Neural cell (in vitro differentiated cells): ENCODE measurements at regions not wholly inside any gene's neighbourhood (a gene's known extent, or its start where the extent isn't known, plus 50 kb on each side); places are given as distances from the start of the nearest gene placed in this dataset.

ENCODE experiments used
- H2AFZ ChIP-seq: fragments of 200-600, 300-800 bp; sonication (generic), shearing (Covaris generic); 2 replicates; pipeline ENCODE4 v1.6.0; 2014; ENCODE audit warnings: low read depth, mild to moderate bottlenecking, antibody characterized with exemption, low read length, moderate library complexity
- H3F3A ChIP-seq: fragments of 200-600 bp; shearing (Covaris generic); 2 replicates; pipeline ENCODE4 v1.6.1; 2016; ENCODE audit warnings: mild to moderate bottlenecking, moderate library complexity, mixed read lengths, antibody characterized with exemption, low read length; ENCODE audit not compliant: insufficient read depth, poor library complexity, severe bottlenecking
- H3K27ac ChIP-seq: fragments of 200-600, 300-800 bp; sonication (generic), shearing (Covaris generic); 2 replicates; pipeline ENCODE4 v1.5.1; 2014; ENCODE audit warnings: mild to moderate bottlenecking, low read length, moderate library complexity
- H3K27me3 ChIP-seq: fragments of 300-800, 200-600 bp; sonication (generic), shearing (Covaris generic); 2 replicates; pipeline ENCODE4 v1.6.0; 2014; ENCODE audit warnings: mild to moderate bottlenecking, low read depth, low read length, moderate library complexity; ENCODE audit not compliant: insufficient read depth
- H3K36me3 ChIP-seq: fragments of 300-800, 200-600 bp; sonication (generic), shearing (Covaris generic); 2 replicates; pipeline ENCODE4 v1.5.1; 2014; ENCODE audit warnings: mild to moderate bottlenecking, antibody characterized with exemption, low read length, moderate library complexity; ENCODE audit not compliant: insufficient read depth
- H3K4me2 ChIP-seq: fragments of 300-800, 200-600 bp; sonication (generic), shearing (Covaris generic); 2 replicates; pipeline ENCODE4 v1.6.0; 2014; ENCODE audit warnings: mild to moderate bottlenecking, low read length
- H3K4me3 ChIP-seq: fragments of 300-800, 200-600 bp; sonication (generic), shearing (Covaris generic); 2 replicates; pipeline ENCODE4 v1.5.1; 2014; ENCODE audit warnings: mild to moderate bottlenecking, low read length, moderate library complexity
- H3K79me2 ChIP-seq: fragments of 200-600 bp; shearing (Covaris generic); replicated peaks from 2 replicates; pipeline ENCODE4 v1.6.0; 2014; ENCODE audit warnings: mild to moderate bottlenecking, low read length, moderate library complexity; ENCODE audit not compliant: insufficient read depth
- H3K9ac ChIP-seq: fragments of 300-800, 200-600 bp; sonication (generic), shearing (Covaris generic); 2 replicates; pipeline ENCODE4 v1.6.1; 2016; ENCODE audit warnings: mild to moderate bottlenecking, low read length, mixed read lengths
- H3K9me2 ChIP-seq: fragments of 200-600 bp; shearing (Covaris generic); 2 replicates; pipeline ENCODE4 v1.6.1; 2016; ENCODE audit warnings: mild to moderate bottlenecking, low read length, mixed read lengths; ENCODE audit not compliant: insufficient read depth
- H3K9me3 ChIP-seq: fragments of 200-600, 300-800 bp; sonication (generic), shearing (Covaris generic); 2 replicates; pipeline ENCODE4 v1.6.1; 2016; ENCODE audit warnings: mild to moderate bottlenecking, mixed run types, low read length, moderate library complexity, mixed read lengths
- H4K20me1 ChIP-seq: fragments of 200-600 bp; shearing (Covaris generic); 2 replicates; pipeline ENCODE4 v1.6.1; 2016; ENCODE audit warnings: mild to moderate bottlenecking, mixed run types; ENCODE audit not compliant: insufficient read depth
- CTCF ChIP-seq: fragments of 450-650 bp; IDR thresholded peaks from 2 replicates; pipeline ENCODE4 v1.5.1; 2014; ENCODE audit warnings: antibody characterized with exemption, mild to moderate bottlenecking, moderate library complexity; ENCODE audit not compliant: poor library complexity, severe bottlenecking
- EP300 ChIP-seq: fragments of 450-650 bp; conservative IDR thresholded peaks from 2 replicates; pipeline ENCODE4 v1.6.1; 2014; ENCODE audit warnings: antibody characterized with exemption, mild to moderate bottlenecking, moderate library complexity; ENCODE audit not compliant: poor library complexity, severe bottlenecking
- EZH2 ChIP-seq: fragments of 200-600, 300-800 bp; shearing (Covaris generic), sonication (generic); IDR thresholded peaks from 2 replicates; pipeline ENCODE4 v1.6.1; 2014; ENCODE audit warnings: antibody characterized with exemption, low read length, borderline replicate concordance, mild to moderate bottlenecking; ENCODE audit not compliant: insufficient read depth, poor library complexity, severe bottlenecking
- MXI1 ChIP-seq: fragments of 450-650 bp; conservative IDR thresholded peaks from 2 replicates; pipeline ENCODE4 v1.6.1; 2014; ENCODE audit warnings: antibody characterized with exemption, mild to moderate bottlenecking; ENCODE audit not compliant: poor library complexity, severe bottlenecking
- POLR2AphosphoS5 ChIP-seq: IDR thresholded peaks from 2 replicates; pipeline ENCODE4 v1.6.1; 2012
- RAD21 ChIP-seq: fragments of 450-650 bp; conservative IDR thresholded peaks from 2 replicates; pipeline ENCODE4 v1.6.1; 2014; ENCODE audit warnings: antibody characterized with exemption, mild to moderate bottlenecking, moderate library complexity
- REST ChIP-seq: IDR thresholded peaks from 2 replicates; pipeline ENCODE4 v1.6.1; 2012; ENCODE audit warnings: borderline replicate concordance
- SMC3 ChIP-seq: fragments of 450-650 bp; conservative IDR thresholded peaks from 2 replicates; pipeline ENCODE4 v1.6.1; 2014; ENCODE audit warnings: antibody characterized with exemption, mild to moderate bottlenecking, moderate library complexity; ENCODE audit not compliant: poor library complexity
- TAF1 ChIP-seq: IDR thresholded peaks from 2 replicates; pipeline ENCODE4 v1.6.1; 2012; ENCODE audit warnings: low read depth

- no peaks in the 10 kb centered on the region for H3K9me3 ChIP-seq
- H3K9ac ChIP-seq: no peak overlapping the region
- no peaks in the 10 kb centered on the region for H3F3A ChIP-seq
- TF ChIP-seq SMC3: no peak
- TF ChIP-seq MXI1: no peak
- TF ChIP-seq TAF1: no peak
- TF ChIP-seq CTCF: no peak
- TF ChIP-seq REST: no peak
- peak; percentile 73 for TF ChIP-seq POLR2AphosphoS5
- no peak for TF ChIP-seq EZH2
- peak; percentile 80 for TF ChIP-seq EP300
- no peak for TF ChIP-seq RAD21
- H3K9me2 ChIP-seq: no peaks in the 10 kb centered on the region
- H3K4me3 ChIP-seq: peak overlapping the region; percentile 8
- no peak overlapping the region for H3K4me2 ChIP-seq
- no peaks in the 10 kb centered on the region for H3K36me3 ChIP-seq
- no peaks in the 10 kb centered on the region for H3K27me3 ChIP-seq
- no peaks in the 10 kb centered on the region for H3K79me2 ChIP-seq
- no peak overlapping the region for H2AFZ ChIP-seq
- H3K27ac ChIP-seq: peak overlapping the region; percentile 6
- no peaks in the 10 kb centered on the region for H4K20me1 ChIP-seq
Measured at GRCh38 chr3:81244231-81244630, 517.2 kb downstream of the GBE1 start.

- no peaks in the 10 kb centered on the region for H3K9me2 ChIP-seq
- H3K9ac ChIP-seq: no peak overlapping the region
- no peak overlapping the region for H3K4me2 ChIP-seq
- H3K27ac ChIP-seq: no peak overlapping the region
- no peak overlapping the region for H2AFZ ChIP-seq
- H3K36me3 ChIP-seq: no peaks in the 10 kb centered on the region
- no peak overlapping the region for H3K4me3 ChIP-seq
- no peak for TF ChIP-seq POLR2AphosphoS5
- no peak for TF ChIP-seq SMC3
- TF ChIP-seq EP300: no peak
- no peak for TF ChIP-seq TAF1
- TF ChIP-seq RAD21: peak; percentile 22
- TF ChIP-seq REST: no peak
- TF ChIP-seq EZH2: no peak
- TF ChIP-seq CTCF: peak; percentile 45
- TF ChIP-seq MXI1: no peak
- no peaks in the 10 kb centered on the region for H3K9me3 ChIP-seq
- no peaks in the 10 kb centered on the region for H3K27me3 ChIP-seq
- no peaks in the 10 kb centered on the region for H3F3A ChIP-seq
- no peaks in the 10 kb centered on the region for H4K20me1 ChIP-seq
- no peaks in the 10 kb centered on the region for H3K79me2 ChIP-seq
Measured at GRCh38 chr3:81242871-81243270, 518.6 kb downstream of the GBE1 start.
